HCT116 (cell line): ENCODE measurements at regions not wholly inside any gene's neighbourhood (a gene's known extent, or its start where the extent isn't known, plus 50 kb on each side); places are given as distances from the start of the nearest gene placed in this dataset.

ENCODE experiments used
- ATAC-seq: fragments of 200-7000 bp; cut with Tn5 transposase; 2 replicates; pipeline ENCODE4 v1.9.1; 2020; ENCODE audit warnings: mild to moderate bottlenecking, moderate library complexity
- BruUV-seq: library from RNA; stranded (reverse); fragments of 400-500 nt; replicated peaks from 2 replicates; lab custom pipeline; 2021; lab: Mats Ljungman, UMichigan
- CTCF ChIA-PET: fragments of 300-600 bp; sonication (Branson Sonifier 250); formaldehyde crosslinking; loops from one replicate; lab custom pipeline; 2021; ENCODE audit warnings: antibody characterized with exemption; lab: Charles Lee
- POLR2A ChIA-PET: fragments of 300-600, 350-600 bp; sonication (Branson Sonifier 250); formaldehyde crosslinking; loops from one replicate; lab custom pipeline; 2021; ENCODE audit warnings: antibody characterized with exemption; lab: Charles Lee
- RAD21 ChIA-PET, 2 experiments: fragments of 300-600 bp; sonication (Branson Sonifier 250); formaldehyde crosslinking; loops; one replicate each; lab custom pipeline; 2023; ENCODE audit warnings: low total read pairs in 2 of 2; ENCODE audit not compliant: uncharacterized antibody in 2 of 2, unreplicated experiment in 2 of 2, low non-redundant PET in 1 of 2; lab: Charles Lee
- DNase-seq: peaks from one replicate; pipeline ENCODE4 v3.0.0-alpha.2; 2010; ENCODE audit warnings: low read depth, low spot score
- H2AFZ ChIP-seq: fragments of 200-600 bp; shearing (Covaris generic), sonication (generic); 2 replicates; pipeline ENCODE4 v1.6.1; 2017; ENCODE audit warnings: low read depth, mixed run types, mixed read lengths, antibody characterized with exemption, low read length; ENCODE audit not compliant: poor library complexity, severe bottlenecking
- H3K27ac ChIP-seq: 2 replicates; pipeline ENCODE4 v1.5.1; 2012; ENCODE audit warnings: low read depth, low read length
- H3K27me3 ChIP-seq: fragments of 200-600 bp; sonication (generic); 2 replicates; pipeline ENCODE4 v1.6.1; 2016; ENCODE audit warnings: mixed run types, low read length, mixed read lengths; ENCODE audit not compliant: insufficient read depth
- H3K36me3 ChIP-seq, 2 experiments: fragments of 200-500 bp in 1 of 2; fragments of 200-600 bp in 1 of 2; sonication (Bioruptor generic) in 1 of 2; sonication (generic) in 1 of 2; 2 replicates each; pipeline versions ENCODE4 v1.5.1 to v1.6.1; 2014 to 2016; ENCODE audit warnings: low read length in 2 of 2, inconsistent platforms in 1 of 2, mixed read lengths in 1 of 2, mixed run types in 1 of 2; ENCODE audit not compliant: insufficient read depth in 2 of 2, control insufficient read depth in 1 of 2
- H3K4me1 ChIP-seq, 2 experiments: fragments of 200-600 bp in 1 of 2; sonication (generic) in 1 of 2; 2 replicates each; pipeline versions ENCODE4 v1.5.1 to v1.6.1; 2012 to 2017; ENCODE audit warnings: low read length in 2 of 2, inconsistent platforms in 1 of 2, mild to moderate bottlenecking in 1 of 2, mixed read lengths in 1 of 2, mixed run types in 1 of 2, moderate library complexity in 1 of 2; ENCODE audit not compliant: insufficient read depth in 2 of 2, control insufficient read depth in 1 of 2
- H3K4me2 ChIP-seq: fragments of 200-600 bp; sonication (generic); 2 replicates; pipeline ENCODE4 v1.6.1; 2017; ENCODE audit warnings: mixed run types, low read length, mixed read lengths
- H3K4me3 ChIP-seq, 2 experiments: fragments of 200-600 bp in 1 of 2; sonication (generic) in 1 of 2; replicated peaks in 1 of 2; 2 replicates each; pipeline ENCODE4 v1.5.1; 2011 to 2016; ENCODE audit warnings: low read length in 2 of 2, control low read depth in 1 of 2, low read depth in 1 of 2, mild to moderate bottlenecking in 1 of 2, mixed read lengths in 1 of 2, mixed run types in 1 of 2
- H3K79me2 ChIP-seq: fragments of 200-600 bp; sonication (generic); 2 replicates; pipeline ENCODE4 v1.6.1; 2017; ENCODE audit warnings: mild to moderate bottlenecking, mixed run types, low read length, moderate library complexity, mixed read lengths; ENCODE audit not compliant: insufficient read depth
- H3K9ac ChIP-seq: fragments of 200-600 bp; sonication (generic); 2 replicates; pipeline ENCODE4 v1.6.1; 2016; ENCODE audit warnings: low read length, mixed read lengths
- H3K9me2 ChIP-seq: fragments of 200-600 bp; sonication (generic), shearing (Covaris generic); 2 replicates; pipeline ENCODE4 v1.6.1; 2017; ENCODE audit warnings: mixed run types, mild to moderate bottlenecking, moderate library complexity; ENCODE audit not compliant: insufficient read depth
- H3K9me3 ChIP-seq, 2 experiments: fragments of 200-500 bp in 1 of 2; fragments of 200-600 bp in 1 of 2; sonication (Bioruptor generic) in 1 of 2; sonication (generic) in 1 of 2; 2 replicates each; pipeline ENCODE4 v1.6.1; 2014 to 2017; ENCODE audit warnings: low read length in 2 of 2, mixed read lengths in 2 of 2, inconsistent platforms in 1 of 2, low read depth in 1 of 2, mild to moderate bottlenecking in 1 of 2, mixed run types in 1 of 2, moderate library complexity in 1 of 2; ENCODE audit not compliant: control insufficient read depth in 1 of 2, insufficient read depth in 1 of 2
- H4K20me1 ChIP-seq: fragments of 200-600 bp; sonication (generic), shearing (Covaris generic); 2 replicates; pipeline ENCODE4 v1.6.1; 2017; ENCODE audit warnings: mixed run types, mild to moderate bottlenecking, moderate library complexity; ENCODE audit not compliant: insufficient read depth
- CTCF ChIP-seq, 3 experiments: fragments of 200-600 bp in 1 of 3; sonication (generic) in 1 of 3; IDR thresholded peaks in 2 of 3; conservative IDR thresholded peaks in 1 of 3; 2 replicates each; pipeline ENCODE4 v1.5.1; 2012 to 2017; ENCODE audit warnings: low read depth in 2 of 3, low read length in 2 of 3, antibody characterized with exemption in 1 of 3, borderline replicate concordance in 1 of 3, control low read depth in 1 of 3, mild to moderate bottlenecking in 1 of 3, mixed read lengths in 1 of 3, mixed run types in 1 of 3, moderate library complexity in 1 of 3; ENCODE audit not compliant: insufficient read depth in 1 of 3
- ELF1 ChIP-seq: IDR thresholded peaks from 2 replicates; pipeline ENCODE4 v1.6.1; 2012; ENCODE audit warnings: low read depth, borderline replicate concordance
- EZH2phosphoT487 ChIP-seq: fragments of 200-600 bp; IDR thresholded peaks from 2 replicates; pipeline ENCODE4 v1.6.1; 2018; ENCODE audit warnings: antibody characterized with exemption, borderline replicate concordance
- FOSL1 ChIP-seq: IDR thresholded peaks from 2 replicates; pipeline ENCODE4 v1.6.1; 2012; ENCODE audit warnings: low read depth
- MAX ChIP-seq: IDR thresholded peaks from 2 replicates; pipeline ENCODE4 v1.6.1; 2012
- POLR2A ChIP-seq: IDR thresholded peaks from 2 replicates; pipeline ENCODE4 v1.7.0; 2011; ENCODE audit warnings: borderline replicate concordance; ENCODE audit not compliant: insufficient read depth, insufficient read length; ENCODE audit errors: extremely low read depth
- POLR2AphosphoS5 ChIP-seq: IDR thresholded peaks from 2 replicates; pipeline ENCODE4 v1.6.1; 2011; ENCODE audit warnings: mild to moderate bottlenecking, low read depth, low read length, moderate library complexity
- SP1 ChIP-seq: IDR thresholded peaks from 2 replicates; pipeline ENCODE4 v1.6.1; 2012; ENCODE audit warnings: low read depth
- YY1 ChIP-seq: IDR thresholded peaks from 2 replicates; pipeline ENCODE4 v1.6.1; 2011; ENCODE audit warnings: low read length, low read depth, moderate library complexity, mild to moderate bottlenecking; ENCODE audit not compliant: insufficient replicate concordance; ENCODE audit errors: extremely low read depth
- ZBTB33 ChIP-seq: IDR thresholded peaks from 2 replicates; pipeline ENCODE4 v1.6.1; 2011; ENCODE audit warnings: mild to moderate bottlenecking, low read length, moderate library complexity; ENCODE audit not compliant: insufficient replicate concordance; ENCODE audit errors: extremely low read depth
- intact Hi-C: fragments of 100-400 bp; cut with micrococcal nuclease; formaldehyde crosslinking; loops from 2 replicates; pipeline ENCODE4 v1.10.0; 2022

GRCh38 chr2:53021828-53022227, 745.8 kb upstream of the CHAC2 start:
- Histone ChIP-seq H3K4me3 (no peak overlapping the region), H4K20me1 (no peaks in the 10 kb centered on the region), H2AFZ (no peak overlapping the region), H3K36me3 (no peaks in the 10 kb centered on the region), H3K9me3 (no peaks in the 10 kb centered on the region), H3K9ac (no peak overlapping the region), H3K4me2 (no peak overlapping the region), H3K4me1 (no peaks in the 10 kb centered on the region), H3K27ac (no peak overlapping the region), H3K27me3 (no peaks in the 10 kb centered on the region), H3K9me2 (no peaks in the 10 kb centered on the region), H3K79me2 (no peaks in the 10 kb centered on the region)
- no TSS peak for BruUV-seq
- intact Hi-C loops, result no loop called here
- CTCF ChIA-PET, result no interaction called here
- RAD21 ChIA-PET, result no interaction called here
- TF ChIP-seq CTCF (IDR thresholded peaks at IDR 0.05 in 2 of 3, conservative IDR thresholded peaks at IDR 0.05 in 1 of 3; ENCODE audit: borderline replicate concordance in 1 of 3, insufficient read depth in 1 of 3, low read depth in 2 of 3, low read length in 2 of 3) (no peak), SP1 (no peak), POLR2A (no peak), MAX (no peak), POLR2AphosphoS5 (no peak), YY1 (no peak)
- no peak for DNase-seq
- POLR2A ChIA-PET, result no interaction called here
- ATAC-seq, result no peak

- no peak overlapping the region for H3K9ac ChIP-seq
- ATAC-seq (no peak), DNase-seq (no peak)
- no peaks in the 10 kb centered on the region for H4K20me1 ChIP-seq
- H3K27ac ChIP-seq, result no peak overlapping the region
- ChIA-PET POLR2A (no interaction called here), RAD21 (no interaction called here), CTCF (no interaction called here)
- no peaks in the 10 kb centered on the region for H3K9me2 ChIP-seq
- no peaks in the 10 kb centered on the region for H3K4me1 ChIP-seq
- H3K9me3 ChIP-seq, result no peaks in the 10 kb centered on the region
- no peak for TF ChIP-seq EZH2phosphoT487
- TF ChIP-seq ELF1, result no peak
- TF ChIP-seq FOSL1, result no peak
- TF ChIP-seq ZBTB33, result no peak
- no peak for TF ChIP-seq POLR2AphosphoS5
- no peak overlapping the region for H2AFZ ChIP-seq
- intact Hi-C loops, result no loop called here
- H3K4me3 ChIP-seq, result no peak overlapping the region
- no peaks in the 10 kb centered on the region for H3K36me3 ChIP-seq
- no peaks in the 10 kb centered on the region for H3K27me3 ChIP-seq
- H3K4me2 ChIP-seq, result no peak overlapping the region
- no TSS peak for BruUV-seq
- H3K79me2 ChIP-seq, result no peaks in the 10 kb centered on the region
These were observed 746.3 kb upstream of the CHAC2 start for GRCh38 chr2:53021292-53021691.
